Fibroblast of peridontal ligament (primary cell): ENCODE measurements at regions not wholly inside any gene's neighbourhood (a gene's known extent, or its start where the extent isn't known, plus 50 kb on each side); places are given as distances from the start of the nearest gene placed in this dataset.
A peak's percentile ranks its signal among the peaks of the same experiment; 100 is the strongest.

Experiments
- DNase-seq: peaks from one replicate; pipeline ENCODE4 v3.0.0-alpha.2; 2010; ENCODE audit errors: extremely low read depth

DNA sequence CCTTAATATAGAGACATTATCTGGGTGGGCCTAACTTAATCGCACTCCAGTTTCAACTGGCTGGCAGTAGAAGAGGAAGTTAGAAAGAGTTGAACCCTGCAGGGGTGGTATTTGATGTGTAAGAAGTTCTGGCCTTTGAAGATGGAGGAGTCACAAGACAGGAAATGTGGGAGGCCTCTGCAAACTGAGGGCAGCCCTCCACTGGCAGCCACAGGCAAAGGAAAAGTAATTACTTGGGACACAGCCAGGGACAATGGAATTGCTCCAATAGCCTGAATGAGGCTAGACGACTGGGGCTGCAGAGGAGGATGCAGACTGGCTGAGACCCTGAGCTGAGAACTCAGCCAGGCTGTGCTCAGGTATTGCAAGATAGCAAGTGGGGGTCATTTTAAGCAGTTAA, 703.3 kb upstream of the ARGLU1 start:
- DNase-seq = no peak

DNA sequence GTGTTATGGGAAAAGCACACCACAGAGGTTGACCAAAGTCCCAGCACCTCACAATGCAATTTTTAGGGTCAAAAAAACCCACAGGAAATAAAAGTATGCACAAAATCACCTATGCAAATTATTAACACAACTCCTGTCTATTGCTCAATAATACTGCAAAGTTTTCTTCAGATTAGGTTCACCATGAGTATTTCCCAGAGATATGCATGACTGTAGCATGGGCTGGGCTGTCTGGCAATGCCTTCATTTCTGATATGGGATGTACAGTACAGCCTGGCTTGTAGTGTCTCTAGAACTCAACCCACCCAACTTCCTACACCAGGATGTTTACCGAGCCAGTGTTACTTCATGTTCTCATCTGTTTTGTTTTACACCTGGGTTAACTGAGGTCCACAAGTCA, 698.7 kb upstream of the ARGLU1 start:
- DNase-seq = no peak

DNA sequence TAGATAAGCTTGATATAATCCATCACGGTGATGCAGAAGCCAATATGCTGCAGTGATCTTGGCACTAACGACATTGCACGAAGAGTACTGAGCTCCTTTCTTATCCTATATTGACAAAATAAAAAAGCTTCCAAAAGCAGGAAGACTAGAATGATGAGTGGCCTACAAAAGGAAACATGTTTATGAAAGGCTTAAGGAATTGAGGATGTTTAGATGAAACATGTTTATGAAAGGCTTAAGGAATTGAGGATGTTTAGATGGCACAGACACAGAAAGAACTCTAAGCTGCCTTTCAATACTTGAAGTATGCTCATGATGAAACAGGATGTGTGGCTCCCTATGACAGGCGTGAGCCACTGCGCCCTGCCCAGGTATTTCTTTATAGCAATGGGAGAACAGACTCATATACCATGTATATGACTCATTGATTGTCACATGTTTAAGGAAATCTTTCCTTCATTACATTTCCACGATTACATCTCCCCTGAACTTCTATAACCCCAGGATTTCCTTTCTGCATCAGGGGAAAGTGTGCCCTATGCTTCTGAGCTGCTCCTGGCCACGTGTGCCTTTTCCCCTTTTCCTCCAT, 690.8 kb upstream of the ARGLU1 start:
- peak; percentile 6 for DNase-seq

DNA sequence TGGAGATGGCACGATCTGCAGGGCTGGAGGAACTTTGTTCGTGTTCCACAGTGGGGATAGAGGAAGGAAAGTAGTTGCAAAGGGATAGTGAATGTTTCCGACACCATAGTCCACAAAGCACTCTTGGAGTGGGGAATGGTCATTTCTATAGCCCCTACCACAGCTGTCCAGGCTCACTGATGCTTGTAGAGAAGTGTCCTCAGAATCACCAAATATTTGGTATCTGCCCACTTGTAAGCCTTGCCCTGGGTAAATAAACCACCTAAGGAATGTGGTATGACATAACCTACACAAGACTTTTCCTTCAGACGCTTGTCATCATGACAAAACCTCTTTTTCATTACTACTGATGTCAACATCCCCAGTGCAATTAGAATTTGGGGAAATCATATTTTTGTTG, 686.5 kb upstream of the ARGLU1 start:
- no peak for DNase-seq

DNA sequence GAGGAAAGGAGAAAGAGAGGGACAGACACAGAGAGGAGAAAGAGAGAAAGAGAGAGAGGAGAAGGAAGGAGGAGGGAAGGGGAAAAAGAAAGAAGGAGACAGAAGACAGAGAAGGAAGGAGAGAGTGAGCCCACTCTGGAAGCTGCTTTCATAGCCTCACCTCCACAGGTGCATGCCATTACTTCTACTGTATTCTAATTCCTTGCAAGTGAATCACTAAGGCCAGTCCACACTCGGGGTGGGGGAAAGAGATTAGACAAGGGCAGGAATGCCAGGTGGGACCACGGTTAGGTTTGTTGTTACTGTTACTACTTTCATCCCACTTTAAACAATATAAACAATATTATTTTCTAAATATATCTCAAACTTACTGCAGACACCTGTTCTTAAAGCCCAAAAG, 684.5 kb upstream of the ARGLU1 start:
- DNase-seq = no peak

DNA sequence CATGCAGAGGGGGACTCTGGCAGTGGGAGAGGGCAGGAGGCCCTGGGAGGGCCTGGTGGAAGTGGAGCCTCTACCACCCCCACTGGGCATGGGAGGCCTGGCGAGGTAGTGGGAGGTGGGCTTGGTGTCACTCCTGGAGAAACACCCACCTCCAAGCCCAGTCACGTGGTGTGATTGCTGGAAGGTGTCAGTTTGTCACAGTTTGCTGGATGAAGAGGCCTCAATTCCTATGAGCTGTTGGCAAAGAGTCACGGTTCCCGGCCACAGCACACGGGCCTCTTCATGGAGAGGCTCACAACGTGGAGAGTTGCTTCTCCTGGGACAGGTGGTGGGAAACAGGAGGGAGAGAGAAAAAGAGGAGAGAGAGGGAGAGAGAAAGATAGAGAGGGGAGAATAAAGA, 684.1 kb upstream of the ARGLU1 start:
- DNase-seq = no peak

DNA sequence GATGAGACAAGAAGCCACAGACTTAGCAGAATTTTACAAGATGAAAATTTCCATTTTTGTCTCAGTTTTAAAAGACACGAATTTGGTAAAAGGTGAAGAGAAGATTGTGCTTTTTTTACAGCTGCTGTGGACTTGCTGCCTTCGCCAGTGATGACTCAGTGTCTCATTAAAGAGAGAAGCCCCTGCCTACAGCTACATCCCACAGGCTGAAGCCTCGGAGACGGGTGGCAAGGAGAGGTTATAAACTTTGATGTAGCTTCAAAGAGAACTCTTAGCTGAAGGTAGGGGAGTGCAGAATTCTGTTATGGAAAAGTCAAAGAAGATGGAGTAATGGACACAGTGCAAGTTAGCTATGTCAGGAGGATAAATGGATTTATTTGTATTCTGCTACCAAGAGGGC, 683.4 kb upstream of the ARGLU1 start:
- no peak for DNase-seq

DNA sequence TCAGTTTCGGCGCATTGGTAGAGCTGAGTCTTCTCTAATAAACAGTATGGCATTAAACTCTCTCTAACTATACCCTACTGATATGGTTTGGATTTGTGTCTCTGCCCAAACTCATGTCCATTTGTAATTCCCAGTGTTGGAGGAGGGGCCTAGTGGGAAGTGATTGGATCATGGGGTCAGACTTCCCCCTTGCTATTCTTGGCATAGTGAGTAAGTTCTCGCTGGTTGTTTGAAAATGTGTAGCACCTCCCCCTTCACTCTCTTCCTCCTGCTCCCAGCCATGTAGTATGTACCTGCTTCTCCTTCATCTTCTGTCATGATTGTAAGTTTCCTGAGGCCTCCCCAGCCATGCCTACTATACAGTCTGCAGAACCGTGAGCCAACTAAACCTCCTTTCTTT, 682.7 kb upstream of the ARGLU1 start:
- DNase-seq = no peak

DNA sequence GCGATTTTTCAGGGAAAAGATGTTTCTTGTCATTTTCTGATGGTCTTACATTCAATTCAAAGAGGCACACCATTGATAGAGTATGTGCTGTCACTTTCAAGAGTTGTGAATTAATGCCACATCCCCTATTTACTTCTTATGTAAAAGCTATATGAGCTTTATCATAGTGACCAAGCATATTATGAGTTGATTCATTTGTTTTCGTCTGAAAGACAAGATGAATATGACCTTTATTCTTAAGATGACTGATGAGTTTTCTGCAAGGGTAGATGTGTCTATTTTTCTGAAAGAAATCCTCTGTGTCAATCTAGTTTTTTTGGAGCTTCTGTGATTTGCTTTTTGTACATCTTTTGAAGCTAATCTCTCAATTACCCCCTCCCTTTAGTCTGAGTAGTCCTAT, 676.3 kb upstream of the ARGLU1 start:
- DNase-seq = no peak

DNA sequence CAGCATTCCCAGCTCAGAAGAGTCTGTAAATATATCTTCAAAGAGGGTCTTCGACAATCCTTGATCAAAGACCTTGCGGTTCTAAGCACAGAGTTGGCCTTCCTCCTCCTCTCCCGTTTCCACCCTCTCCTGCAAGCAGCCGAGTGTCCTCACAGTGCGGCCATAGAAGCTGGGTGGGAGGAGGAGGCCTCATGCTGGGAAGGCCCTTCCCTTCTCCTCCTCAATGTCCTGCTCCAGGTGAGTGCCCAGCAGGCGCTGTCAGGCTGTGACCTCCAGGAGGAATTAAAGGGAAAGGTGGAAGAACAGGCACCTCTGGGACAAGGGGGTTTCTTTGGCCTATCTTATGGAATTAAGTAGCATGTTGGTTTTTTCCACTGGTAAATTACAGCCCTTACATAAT, 674.2 kb upstream of the ARGLU1 start:
- no peak for DNase-seq

DNA sequence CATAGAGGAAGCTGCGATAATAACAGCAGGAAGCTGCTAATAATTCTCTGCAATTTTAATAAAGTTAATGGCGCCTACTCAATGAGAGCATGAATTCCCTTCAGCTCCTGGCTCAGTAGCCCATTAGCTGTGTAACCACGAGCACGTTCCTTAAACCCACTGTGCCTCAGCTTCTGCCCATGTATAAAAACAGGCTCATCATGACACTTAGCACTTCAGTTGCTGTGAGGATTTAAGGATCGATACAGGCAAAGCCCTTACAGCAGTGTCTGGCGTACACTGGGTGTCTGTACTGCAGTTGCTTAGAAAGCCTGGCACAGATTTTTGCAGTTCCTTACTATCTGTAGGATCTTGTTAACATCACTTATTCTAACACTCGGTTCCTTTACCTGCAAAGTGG, 673.4 kb upstream of the ARGLU1 start:
- DNase-seq = no peak

DNA sequence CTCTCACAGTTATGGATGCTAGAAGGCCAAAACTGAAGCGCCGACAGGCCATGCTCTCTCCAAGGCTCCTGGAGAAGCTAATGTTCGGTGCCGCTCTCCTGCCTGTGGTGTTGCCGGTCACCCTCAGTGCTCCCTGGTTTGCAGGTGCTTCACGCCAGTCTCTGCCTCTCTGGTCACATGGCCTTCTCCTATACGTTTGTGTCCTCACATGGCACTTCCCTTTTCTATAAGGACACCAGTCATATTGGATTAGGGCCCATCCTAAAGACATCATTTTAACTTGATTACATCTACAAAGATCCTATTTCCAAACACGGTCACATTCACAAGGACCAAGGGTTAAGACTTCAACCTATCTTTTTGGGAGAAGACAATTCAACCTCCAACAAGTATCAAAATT, 671.3 kb upstream of the ARGLU1 start:
- DNase-seq = no peak

DNA sequence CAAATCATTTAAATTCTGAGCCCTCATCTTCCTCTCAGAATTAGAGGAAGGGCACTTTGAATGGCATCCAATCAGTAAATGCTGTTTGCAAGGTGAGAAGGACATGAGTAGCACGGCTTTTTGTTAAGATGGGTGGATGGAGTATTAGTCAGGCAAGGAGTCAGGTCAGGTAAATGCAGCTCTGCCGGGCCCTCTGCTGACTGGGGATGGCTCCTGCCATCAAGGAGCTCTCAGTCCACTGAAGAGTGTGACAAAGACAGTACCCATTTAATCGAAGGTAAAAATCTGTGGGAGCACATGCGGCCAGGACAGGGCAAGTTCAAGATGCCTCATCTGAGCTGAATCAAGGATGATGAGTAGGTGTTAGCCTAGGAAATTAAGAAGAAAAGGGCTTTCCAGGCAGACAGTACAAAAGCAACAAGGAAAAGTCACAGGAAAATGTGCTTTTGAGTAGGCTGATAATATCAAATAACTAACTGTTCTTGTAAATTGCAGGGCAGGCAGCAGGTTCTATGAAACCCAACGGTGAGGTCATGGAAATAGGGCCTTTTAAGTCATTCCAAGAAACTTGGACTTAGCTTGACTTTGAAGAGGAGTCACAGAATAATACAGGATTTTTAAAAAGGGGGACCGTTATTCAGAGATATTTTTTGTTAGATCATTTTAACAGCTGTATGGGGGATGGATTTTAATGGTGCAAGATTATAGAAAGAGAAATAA, 670.5 kb upstream of the ARGLU1 start:
- no peak for DNase-seq

DNA sequence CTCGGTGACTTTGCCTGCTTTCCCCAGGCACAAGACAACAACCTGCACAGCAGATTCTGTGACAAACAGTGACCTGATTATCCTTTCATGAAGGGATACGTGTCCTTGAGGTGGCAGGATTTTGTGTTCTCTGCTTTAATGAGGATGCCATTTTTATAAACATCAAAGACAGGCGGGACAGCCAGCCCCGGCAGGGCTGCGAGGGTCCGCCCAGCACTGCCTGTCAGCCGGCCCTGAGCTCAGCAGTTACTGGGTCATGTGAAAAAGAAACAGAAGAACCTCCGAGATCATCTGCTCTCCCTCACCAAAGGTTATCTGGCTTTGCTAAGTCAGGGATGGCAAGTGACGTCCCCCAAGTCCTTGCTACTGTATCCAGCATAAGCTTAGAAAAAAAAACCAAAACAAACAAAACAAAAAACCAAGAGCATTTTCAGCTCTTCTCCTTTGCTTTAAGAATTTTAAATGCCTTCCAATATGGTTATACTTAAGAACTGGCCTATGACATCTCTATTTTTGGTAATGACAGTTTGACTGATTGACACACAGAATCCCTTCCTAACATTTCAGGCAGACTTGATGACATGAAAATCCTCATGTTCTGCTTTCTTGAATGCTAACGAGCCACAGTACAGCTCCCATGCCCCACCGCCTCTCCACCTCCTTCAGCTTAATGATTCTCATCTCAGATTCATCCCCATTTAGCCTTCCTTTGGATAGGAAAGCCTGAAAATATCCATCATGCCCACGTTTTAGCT, 666.6 kb upstream of the ARGLU1 start:
- no peak for DNase-seq

DNA sequence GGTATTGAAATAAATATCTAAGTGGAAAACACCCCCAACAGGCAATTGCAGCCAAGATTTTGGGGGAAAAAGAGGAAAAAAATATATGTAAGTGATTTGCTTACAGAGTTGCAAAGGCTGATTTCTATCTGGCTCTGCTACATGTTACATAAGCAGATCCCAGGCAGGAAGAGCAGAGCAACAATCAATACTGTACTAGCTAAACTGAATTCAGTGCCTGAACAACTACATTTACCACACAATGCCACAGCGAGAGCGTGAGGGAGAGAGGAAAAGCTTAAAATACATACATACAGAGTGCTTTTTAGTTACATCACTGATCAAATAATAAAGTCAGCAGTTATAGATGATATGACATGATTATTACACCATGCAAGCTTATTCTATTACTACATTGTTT, 665.6 kb upstream of the ARGLU1 start:
- DNase-seq = no peak

DNA sequence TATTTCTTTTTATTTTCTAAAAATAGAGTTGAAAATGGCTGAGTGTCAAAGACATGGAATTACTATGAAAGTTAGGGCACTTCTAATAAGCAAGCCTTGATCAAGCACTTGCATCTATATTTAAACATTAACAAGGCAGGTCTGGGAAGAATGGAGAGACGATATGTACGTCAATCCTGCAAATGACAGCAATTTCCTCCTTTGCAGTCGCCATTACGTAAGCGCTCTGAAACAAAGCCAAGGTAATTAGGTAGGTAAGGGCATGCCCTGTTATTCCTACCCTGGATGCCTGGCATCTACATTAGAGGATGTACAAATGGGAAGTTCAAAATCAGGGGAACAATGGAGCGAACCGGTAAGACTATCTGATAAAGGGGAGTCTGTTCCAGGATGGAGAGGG, 664.0 kb upstream of the ARGLU1 start:
- no peak for DNase-seq

DNA sequence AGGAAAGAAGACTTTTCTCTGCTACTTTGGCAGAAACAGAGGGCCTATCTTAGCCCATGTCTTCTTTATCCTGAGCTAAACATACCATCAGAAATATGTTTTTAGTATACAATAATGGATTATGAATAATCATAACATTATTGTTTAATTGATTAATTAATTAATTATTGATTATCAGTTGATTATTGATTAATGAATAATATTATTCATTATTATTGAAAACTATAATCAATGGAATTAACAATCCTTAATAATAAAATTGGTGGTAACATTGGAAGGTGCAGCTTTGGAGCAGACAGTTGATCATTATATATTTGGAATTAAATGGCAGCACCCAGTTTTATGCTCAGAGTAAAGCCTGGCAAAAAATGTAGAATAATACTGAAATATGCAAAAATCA, 655.9 kb upstream of the ARGLU1 start:
- no peak for DNase-seq

DNA sequence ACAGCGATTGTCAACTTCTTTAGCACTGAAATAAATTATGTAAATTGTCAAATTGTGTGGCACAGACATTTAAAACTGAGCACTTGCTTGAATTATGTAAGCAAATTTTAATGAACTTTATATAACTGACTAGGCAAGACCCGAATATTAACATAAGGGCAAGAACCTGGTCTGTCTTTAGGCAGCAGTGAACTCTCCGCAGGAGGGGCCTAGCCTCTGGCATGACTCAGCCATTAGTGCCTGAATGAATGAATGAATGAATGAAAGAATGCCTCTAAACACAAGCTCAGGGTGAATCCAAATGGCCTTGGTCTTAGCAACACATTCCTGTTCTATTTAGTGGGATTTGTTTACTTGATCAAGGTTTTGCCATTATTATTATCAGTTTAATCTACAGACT, 654.7 kb upstream of the ARGLU1 start:
- no peak for DNase-seq

DNA sequence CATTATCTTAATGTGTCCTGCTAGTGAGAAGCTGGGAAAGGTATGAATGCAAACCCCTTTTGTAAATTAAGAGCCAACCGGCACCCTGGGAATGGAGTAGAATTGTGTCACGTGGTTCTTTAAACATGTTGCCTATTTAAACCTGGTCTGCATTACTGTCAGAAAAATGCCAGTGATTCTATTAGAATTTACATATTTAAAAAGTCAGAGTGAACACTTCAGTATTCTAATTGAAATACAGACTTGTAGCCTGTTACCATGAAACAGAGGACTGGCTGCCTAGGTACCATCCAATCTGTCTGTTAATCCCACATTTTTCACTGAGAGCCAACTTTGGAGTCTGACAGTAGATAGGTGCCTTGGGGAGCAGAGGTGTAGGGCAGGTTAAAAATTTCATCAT, 652.3 kb upstream of the ARGLU1 start:
- DNase-seq = no peak

DNA sequence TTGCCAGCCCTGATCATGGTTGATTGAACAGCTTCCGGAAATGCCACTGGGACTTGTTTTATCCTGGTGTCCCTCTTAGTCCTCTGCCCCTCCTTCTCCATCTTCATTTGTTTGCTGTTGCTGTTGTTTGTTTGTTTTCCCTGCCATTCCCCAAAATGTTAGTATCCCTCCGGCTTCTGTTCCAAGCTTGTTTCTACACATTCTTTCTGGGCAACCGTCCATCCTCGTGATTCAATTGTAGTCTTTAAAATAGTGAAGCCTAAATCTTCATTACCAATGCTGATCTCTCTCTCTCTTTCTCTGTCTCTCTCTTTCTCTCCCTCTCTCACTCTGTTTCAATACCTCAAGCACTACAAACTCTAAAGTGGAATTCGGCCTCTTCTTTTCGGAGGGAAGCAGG, 649.3 kb upstream of the ARGLU1 start:
- DNase-seq = peak; percentile 16

DNA sequence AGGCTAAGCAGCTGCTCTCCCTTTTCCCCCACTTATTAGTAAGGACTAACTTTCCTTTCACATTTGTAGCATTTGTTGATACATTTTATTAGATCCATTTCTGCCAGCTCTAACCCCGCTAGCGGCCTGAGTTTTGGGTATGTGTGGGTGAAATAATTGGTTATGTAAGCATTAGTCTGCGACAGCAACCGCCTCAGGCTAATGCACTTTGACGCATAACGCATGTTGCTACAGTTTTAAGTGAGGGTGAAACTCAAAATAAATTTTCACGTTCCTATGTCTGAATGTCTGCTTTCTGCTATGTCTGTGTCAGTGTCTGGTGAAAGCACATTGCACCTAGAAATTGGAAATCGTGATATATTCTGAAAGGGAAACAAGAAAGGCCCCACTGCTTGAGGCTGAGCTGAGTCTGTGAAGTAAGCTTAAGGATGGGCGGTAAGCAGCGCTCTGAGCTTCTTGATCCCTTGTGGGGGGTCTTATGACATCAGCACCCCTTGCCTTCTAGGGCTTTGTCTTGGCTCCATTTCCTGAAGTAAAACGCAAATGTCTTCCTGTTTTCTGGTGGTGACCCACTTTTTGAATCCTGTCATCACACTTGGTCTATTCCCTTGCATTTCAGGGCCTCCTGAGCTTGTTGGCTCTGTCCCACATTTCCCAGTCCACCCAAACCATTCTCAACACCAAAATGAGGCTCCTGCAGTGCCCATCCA, 648.3 kb upstream of the ARGLU1 start:
- DNase-seq = no peak

DNA sequence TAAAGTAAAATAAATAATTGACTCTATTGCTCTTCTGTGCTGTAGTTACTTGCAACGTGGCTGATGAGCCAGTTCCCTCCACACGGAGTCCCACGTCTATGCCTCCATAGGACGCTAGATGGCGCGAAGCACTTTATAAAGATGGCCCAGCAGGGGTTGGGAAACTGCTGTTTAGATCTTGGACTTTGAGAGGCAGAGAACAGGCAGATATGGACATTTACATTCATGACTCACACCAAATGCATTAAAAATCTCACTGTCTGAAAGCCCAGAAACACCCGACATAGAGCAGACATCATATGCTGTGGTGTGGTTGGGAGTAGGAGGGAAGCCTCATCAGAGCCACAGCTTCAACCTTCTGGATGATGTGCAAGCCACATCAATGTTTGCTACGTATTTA, 643.1 kb upstream of the ARGLU1 start:
- DNase-seq = peak; percentile 90

DNA sequence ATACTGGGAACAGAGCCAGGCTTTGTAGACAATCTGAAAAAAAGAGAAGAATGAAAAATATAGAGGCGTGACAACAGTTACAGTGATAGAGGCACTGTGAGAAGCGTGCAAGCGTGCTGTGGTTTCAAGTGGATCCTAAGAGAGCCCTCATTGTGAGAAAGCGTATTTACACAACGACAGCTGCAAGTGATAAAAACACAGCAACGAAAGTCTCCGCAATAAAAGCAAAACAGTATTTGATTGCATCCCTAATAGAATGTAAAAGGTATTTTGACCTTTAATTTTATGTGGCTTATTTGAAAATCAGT, 642.7 kb upstream of the ARGLU1 start:
- peak; percentile 60 for DNase-seq
